NCI-H226 (cell line): ENCODE measurements at regions not wholly inside any gene's neighbourhood (a gene's known extent, or its start where the extent isn't known, plus 50 kb on each side); places are given as distances from the start of the nearest gene placed in this dataset.

Experiments used
- DNase-seq: peaks from one replicate; pipeline ENCODE4 v3.0.0-alpha.2; 2015

DNA sequence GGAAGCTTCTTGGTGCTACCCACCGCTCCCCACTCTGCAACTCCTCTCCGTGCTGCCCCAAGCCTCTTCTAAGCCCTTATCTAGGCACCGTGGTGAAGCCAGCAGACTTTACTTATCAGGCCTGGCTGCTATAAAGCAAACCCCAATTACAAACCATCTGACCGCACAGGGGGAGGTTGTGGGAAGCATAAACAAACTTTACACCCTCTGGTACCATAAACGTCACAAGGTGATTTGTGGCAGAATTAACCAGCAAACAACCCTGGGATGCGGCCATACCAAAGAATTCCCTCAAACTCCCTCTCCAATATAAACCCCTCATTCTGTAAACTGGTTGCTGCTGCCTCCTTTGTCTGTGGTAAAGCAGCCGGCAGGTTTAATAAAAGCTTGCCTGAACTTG is 55.2 kb downstream of the MAGEC2 start:
- no peak for DNase-seq

DNA sequence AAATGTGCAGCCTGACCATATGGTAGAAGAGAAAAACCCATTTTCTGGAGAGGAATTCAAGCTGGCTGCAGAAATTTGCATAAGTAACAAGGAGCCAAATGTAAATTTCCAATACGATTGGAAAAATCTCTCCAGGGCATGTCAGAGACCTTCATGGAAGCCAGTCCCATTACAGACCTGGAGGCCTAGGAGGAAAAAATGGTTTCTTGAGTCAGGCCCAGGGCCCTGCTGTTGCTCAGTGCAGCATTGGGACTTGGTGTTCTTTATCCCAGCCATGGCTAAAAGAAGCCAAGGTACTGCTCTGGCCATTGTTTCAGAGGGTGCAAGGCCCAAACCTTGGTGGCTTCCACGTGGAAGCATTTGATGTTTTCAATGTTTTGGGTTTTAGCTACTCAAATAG is 70.6 kb downstream of the MAGEC2 start:
- DNase-seq: no peak

DNA sequence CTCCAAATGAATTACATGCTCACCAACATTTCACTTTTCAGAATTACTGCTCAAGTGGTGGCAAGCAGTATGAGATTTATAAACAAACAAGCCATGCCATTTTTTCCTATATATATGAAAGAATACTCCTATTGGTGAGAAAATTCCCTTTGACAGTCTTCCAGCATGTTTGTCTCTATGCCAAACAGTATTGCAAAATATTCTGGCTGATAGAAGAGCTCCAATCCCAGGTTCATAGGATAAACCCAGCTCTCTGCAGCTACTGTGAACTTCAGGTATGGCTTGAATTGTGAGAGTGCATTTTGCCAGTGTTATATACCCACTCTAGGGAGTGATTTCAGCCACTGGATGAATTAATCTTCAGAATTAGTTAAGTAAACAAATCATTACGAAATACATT is 108.8 kb downstream of the MAGEC2 start:
- no peak for DNase-seq

DNA sequence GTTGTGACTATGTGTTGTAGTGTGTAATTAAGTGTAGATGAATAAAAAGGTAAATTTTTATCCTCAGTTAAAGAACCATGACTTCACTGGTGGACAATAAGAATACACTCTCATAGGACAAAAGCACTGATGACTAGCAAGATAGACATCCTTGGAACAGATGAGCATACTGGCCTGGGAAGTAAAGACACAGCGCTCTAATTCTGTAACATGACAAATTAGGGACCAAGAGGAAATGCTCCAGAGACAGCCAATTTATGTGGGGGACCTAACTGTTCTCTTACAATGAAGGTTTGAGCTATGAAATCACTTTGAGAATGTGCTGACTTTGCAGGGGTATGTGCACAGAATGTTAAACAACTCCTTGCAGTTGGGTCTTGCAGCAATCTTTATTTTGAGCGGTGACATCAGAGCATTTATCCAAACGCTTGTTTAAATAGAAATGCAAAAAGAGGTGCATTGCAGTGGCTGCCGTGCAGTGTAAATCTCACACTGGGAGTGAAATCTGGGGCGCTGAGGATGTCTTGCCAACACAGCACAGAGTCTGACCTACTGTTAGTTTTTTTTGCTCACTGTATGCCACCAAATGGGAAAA is 109.3 kb downstream of the MAGEC2 start:
- no peak for DNase-seq

DNA sequence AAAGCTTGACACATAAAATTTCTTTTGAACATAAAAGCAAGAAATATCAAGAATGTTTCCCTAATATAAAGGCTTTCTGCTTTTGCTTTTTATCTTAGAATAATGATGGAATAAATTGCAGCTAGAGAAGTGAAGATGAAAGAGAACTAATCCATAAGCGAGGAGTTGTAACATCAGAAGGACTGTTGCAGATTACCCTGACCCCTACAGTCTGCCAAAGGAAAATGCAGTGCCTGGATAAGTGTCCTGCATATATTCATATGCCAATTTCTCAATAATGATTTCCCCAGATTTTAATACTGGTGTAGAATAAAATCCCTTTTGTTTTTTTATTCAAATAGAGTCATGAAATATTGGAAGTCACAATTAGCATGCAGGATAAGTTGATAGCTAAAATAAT is 115.9 kb downstream of the MAGEC2 start:
- DNase-seq: no peak

DNA sequence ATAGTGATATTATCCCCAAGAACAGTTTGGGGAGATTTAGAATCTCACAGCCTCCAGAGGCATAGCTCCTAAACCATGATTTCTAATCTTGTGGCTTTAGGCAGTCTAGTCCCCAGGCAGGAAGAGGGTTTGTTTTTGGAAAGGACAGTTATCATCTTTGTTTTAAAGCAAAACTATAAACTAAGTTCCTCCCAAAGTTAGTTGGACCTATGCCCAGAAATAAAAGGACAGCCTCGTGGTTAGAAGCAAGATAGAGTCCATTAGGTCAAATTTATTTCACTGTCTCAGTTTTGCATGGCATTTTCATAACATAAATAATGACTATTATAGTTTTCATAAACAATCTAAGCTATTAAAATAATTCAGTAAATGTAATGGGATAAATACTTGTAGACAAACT is 120.5 kb downstream of the MAGEC2 start:
- no peak for DNase-seq

DNA sequence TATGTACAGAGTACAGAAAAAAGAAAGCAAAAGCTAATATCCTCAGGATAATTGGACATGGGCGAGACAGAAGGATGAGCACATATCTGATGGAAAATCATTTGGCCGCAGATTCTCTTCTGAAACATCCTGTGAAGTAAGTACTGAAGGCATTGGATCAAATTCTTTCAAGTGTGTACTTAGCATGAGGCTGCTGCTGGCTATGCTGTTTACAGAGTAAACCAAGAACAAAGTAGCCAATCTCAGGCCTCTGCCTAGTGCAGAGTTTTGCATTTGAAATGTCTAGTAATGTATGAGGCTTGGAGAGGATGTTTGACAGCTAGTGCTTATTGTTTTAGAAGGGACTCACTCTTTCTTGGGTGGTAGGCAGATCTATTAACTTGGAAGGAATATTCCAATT is 128.5 kb downstream of the MAGEC2 start:
- no peak for DNase-seq

DNA sequence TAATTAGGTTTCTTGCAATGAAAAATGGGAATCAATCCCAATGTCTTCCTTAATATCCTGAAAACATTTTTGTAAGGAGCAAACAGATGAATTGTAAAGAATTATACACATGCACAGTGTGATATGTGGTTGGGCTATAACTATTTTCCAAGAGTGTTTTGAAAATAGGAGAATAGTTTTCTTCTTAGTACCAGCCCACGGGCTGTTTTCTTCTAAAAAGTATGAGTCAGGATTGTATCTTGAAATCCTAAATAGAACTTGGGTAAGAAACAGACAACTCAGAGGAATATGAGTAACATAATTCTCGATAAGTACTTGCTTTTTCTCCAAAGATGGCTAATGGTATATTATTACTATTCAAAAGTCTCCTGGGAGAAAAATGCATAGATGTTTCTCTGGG is 136.7 kb downstream of the MAGEC2 start:
- DNase-seq: no peak

DNA sequence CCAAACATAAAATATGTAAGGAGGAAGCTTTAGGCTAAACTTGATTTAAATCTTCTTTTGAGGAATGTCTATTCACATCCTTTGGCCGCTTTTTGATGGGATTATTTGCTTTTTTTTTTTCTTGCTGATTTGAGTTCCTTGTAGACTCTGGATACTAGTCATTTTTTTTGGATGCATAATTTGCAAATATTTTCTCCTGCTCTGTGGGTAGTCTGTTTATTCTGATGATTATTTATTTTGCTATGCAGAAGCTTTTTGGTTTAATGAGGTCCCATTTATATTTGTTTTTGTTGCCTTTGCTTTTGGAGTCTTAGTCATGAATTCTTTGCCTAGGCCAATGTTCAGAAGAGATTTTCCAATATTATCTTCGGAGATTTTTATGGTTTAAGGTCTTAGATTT is 144.9 kb downstream of the MAGEC2 start:
- DNase-seq: no peak

DNA sequence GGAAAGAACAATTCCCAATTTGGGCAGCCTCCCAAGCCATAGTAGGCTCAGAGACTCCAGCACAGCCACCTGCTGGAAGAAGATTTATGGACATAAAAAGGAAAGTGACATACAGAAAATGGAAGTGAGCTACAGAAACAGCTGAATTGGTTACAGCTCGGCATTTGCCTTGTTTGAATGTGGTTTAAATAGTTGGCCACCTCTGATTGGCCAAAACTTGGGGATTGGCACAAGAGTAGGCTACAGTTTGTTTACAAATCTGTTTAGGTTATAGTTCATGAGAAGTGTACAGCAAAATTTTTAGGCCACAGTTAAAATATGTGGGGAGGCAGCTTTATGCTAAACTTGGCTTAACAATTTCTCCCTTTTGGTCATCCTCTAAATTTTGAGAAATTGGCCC is 150.4 kb downstream of the MAGEC1 start:
- DNase-seq: no peak

DNA sequence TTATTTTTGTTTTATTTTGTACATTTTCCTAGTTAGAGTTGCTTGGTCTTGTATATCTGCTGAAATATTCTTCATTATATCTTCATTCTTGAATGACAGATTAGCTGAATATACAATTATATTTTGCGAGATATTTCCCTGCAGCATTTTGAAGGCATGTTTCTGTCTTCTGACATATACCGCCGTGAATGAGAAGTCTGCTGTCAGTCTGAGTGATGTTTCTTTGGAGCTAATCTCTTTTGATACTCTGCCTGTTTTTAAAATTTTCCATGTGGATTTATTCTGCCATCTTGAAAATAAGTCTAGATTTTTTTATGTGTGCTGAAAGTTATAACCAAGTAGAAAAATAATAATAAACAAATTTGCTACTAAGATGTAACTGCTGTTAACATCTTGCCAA is 148.5 kb downstream of the MAGEC1 start:
- no peak for DNase-seq

DNA sequence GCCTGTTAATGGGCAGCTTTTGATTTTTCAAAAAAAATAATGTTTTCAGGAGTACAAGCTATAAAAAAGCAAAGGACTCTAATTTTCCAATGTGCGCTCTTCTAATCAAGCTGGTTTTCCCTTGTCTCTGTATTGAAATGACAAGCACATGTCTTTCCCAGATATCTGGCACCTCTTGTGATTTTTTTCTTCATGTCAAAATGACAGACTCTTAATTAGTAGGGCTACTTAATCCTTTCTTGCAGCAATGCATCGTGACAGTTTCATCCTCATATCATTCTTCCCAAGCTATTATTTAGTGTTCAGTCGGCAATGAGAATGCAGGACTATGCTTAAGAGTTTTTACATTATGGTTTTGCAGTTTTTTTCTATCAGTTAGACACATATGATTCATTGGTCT is 139.5 kb downstream of the MAGEC1 start:
- no peak for DNase-seq

DNA sequence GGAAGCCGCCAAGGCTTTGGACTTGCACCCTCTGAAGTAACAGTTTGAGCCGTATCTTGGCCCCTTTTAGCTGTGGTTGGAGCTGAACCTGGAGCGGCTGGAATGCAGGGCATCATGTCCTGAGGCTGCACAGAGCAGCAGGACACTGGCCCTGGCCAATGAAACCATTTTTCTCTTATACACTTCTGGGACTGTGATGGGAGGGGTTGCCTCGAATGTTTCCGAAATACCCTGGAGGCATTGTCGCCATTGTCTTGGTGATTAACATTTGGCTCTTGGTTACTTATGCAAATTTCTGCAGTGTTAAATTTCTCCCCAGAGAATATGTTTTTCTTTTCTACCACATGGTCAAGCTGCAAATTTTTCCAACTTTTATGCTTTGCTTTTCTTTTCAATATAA is 137.2 kb downstream of the MAGEC1 start:
- DNase-seq: no peak

DNA sequence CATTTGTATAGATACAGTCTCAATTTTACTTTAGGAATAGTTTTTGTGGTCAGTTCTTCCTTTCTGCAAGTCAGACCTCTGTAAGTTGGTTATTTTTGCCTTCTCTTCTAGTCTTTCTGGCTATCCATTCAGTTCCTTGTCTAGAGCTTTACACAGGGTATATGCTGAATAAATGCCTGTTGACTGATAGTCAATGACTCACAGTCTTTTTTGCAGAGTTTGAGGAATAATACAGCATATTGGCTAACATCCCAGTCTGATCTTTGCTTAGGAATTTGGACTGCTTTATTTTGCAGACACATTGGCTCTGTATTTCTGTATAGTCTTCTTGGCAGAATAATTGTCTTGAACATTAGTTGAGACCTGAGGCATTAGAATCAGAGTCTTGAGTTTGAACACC is 132.4 kb downstream of the MAGEC1 start:
- peak; percentile 51 for DNase-seq

DNA sequence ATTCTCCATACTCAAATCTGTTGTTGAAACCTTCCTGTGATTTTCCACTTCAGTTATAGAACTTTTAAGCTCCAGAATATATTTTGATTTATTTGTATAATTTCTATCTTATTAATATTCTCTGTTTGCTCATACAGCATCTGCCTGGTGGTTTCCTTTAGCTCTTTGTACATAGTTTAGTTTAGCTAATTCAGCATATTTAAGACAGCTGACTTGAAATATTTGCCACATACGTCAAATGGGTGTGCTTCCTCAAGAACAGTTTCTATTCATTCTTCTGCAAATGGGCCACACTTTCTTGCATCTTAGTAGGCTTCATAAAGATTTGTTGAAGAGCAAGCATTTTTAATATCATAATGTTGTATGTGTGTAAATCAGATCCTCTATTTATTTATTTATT is 101.8 kb downstream of the MAGEC1 start:
- DNase-seq: no peak

DNA sequence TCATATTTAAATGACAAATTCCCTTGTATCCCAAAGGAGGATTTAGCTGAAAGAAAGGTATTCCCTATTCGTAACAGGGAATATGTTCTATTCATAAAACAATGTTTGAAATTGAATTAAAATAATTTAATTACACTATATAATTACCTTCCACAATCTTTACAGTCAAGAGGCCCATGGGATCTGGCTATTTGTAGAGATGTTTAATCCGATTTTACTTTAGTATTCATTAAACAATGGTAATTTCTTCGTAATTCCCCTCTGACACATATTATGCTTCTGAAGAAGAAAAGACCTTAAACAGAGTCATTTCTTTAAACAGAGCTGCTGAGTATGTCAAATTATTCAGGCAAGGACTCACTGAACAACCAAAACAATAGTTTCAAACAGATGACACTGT is 98.8 kb downstream of the MAGEC1 start:
- no peak for DNase-seq

DNA sequence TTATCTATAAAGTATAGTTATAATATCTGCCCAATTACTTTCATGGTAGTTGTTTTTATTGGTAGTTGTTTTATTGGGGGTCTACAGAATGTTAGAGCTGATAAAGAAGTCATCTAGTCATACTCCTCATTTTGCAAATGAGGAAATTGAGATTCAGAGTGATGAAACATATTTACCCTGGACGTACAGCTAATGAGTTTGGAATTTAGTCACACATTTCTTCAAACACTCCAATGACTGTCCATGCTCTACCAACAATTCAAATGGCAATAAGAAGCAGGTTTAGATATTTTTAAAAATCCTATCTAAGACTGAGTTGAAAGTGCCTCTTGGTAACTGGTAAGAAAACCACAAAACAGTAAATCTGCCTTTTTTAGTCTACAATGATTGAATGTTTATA is 98.2 kb downstream of the MAGEC1 start:
- DNase-seq: no peak

DNA sequence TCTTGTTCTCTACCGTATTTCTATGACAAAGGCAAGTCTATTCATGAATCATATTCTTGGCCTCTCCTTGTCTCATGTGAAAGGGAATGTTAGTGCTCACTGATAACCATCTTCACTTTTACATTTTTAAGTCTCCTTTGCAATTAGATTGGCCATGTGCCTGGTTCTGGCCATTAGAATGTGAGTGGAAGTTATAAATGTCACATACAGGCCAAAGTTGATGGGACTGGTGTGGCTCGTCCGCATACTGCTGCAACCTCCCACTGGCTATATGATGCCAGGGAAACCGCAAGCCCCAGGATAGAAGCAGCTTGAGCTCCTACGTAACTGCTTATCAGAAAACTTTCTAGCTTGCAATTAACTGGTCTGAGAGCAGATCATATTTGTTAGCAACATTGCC is 86.1 kb downstream of the MAGEC1 start:
- DNase-seq: no peak

DNA sequence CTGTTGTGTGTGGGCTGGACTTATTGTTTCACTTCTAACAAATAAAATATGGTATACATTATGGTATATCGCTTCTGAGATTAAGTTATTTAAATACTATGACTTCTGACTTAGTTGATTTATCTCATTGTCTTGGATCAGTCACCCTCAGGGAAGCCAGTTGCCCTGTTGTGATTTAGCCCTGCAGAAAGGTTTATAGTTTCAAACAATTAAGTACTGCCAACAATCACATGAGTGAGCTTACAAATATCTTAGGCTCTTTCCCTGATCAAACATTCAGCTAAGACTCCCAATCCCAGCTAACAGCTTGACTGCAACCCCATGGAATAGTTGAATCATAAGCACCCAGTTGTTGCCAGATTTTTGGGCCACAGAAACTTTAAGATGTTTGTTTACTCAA is 85.4 kb downstream of the MAGEC1 start:
- DNase-seq: no peak

DNA sequence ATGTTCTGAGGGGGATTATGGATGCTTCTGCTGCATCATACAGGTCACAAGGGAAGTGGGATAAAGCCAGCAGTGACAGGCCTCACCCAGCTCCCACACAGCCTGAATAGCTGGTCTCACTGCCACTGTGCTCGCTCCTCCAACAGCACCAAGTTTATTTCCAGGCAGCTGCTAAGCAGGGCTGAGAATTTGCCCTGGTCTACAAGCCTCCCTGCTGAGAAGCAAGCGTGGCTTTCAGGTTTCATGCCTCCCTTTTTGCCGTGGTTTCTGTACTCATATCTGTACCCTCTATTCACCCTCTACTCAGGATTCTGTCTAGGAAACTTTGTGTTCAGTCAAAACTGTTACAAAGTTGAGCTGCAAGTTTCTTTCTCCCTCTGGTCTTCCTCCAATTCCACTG is 78.6 kb downstream of the MAGEC1 start:
- DNase-seq: no peak

DNA sequence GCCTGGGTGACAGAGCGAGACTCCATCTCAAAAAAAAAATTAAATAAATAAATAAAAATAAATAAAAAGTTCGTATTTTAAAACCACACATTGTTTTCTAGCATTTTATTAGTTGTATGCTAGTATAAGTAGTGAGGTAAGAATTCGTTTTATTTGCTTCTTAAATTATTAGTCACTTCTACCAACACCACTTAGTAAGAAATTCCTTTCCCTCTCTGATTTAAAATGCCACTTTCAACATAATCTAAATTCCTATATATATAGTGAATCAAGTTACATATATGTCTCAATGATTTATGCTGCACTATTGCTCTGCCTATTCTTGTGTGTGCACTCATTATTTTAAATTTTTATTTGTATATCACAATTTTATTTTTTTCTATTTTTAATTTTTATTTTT is 72.1 kb downstream of the MAGEC1 start:
- no peak for DNase-seq

DNA sequence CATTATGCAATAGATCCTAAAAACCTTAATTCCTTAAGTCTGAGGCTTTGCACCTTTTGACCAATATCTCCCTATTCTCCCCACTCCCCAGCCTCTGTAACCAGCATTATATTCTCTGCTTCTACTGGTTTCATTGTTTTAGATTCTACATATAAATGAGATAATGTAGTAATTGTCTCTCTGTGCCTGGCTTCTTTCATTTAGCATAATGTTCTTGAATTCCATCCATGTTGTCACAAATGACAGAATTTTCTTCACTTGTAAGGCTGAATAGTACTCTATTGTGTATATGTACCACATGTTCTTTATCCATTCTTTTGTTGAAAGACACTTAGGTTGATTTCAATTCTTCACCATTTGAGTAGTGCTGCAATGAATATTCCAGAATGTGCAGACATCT is 66.0 kb downstream of the MAGEC1 start:
- DNase-seq: no peak

DNA sequence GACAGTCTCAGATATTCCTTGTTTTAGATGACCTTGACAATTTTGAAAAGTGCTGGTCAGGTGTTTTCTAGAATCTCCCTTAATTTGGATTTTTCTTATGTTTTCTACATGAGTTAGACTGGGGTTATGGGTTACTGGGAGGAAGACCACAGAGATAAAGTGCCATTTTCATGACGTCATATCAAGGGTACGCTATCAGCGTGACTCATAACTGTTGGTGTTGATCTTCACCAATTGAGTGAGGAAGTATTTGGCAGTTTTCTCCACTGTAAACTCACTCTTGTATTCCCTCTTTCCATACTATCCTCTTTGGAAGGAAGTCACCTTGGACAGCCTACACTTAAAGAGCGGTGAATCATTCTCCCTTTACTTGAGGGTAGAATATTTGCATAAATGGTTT is 56.9 kb downstream of the MAGEC1 start:
- peak; percentile 74 for DNase-seq
